HCT116 (cell line): ENCODE measurements at regions not wholly inside any gene's neighbourhood (a gene's known extent, or its start where the extent isn't known, plus 50 kb on each side); places are given as distances from the start of the nearest gene placed in this dataset.

Experiments used
- ATAC-seq: fragments of 200-7000 bp; cut with Tn5 transposase; 2 replicates; pipeline ENCODE4 v1.9.1; 2020; ENCODE audit warnings: mild to moderate bottlenecking, moderate library complexity
- BruUV-seq: library from RNA; stranded (reverse); fragments of 400-500 nt; replicated peaks from 2 replicates; lab custom pipeline; 2021; lab: Mats Ljungman, UMichigan
- CTCF ChIA-PET: fragments of 300-600 bp; sonication (Branson Sonifier 250); formaldehyde crosslinking; loops from one replicate; lab custom pipeline; 2021; ENCODE audit warnings: antibody characterized with exemption; lab: Charles Lee
- POLR2A ChIA-PET: fragments of 300-600, 350-600 bp; sonication (Branson Sonifier 250); formaldehyde crosslinking; loops from one replicate; lab custom pipeline; 2021; ENCODE audit warnings: antibody characterized with exemption; lab: Charles Lee
- RAD21 ChIA-PET, 2 experiments: fragments of 300-600 bp; sonication (Branson Sonifier 250); formaldehyde crosslinking; loops; one replicate each; lab custom pipeline; 2023; ENCODE audit warnings: low total read pairs in 2 of 2; ENCODE audit not compliant: uncharacterized antibody in 2 of 2, unreplicated experiment in 2 of 2, low non-redundant PET in 1 of 2; lab: Charles Lee
- DNase-seq: peaks from one replicate; pipeline ENCODE4 v3.0.0-alpha.2; 2010; ENCODE audit warnings: low read depth, low spot score
- H2AFZ ChIP-seq: fragments of 200-600 bp; shearing (Covaris generic), sonication (generic); 2 replicates; pipeline ENCODE4 v1.6.1; 2017; ENCODE audit warnings: low read depth, mixed run types, mixed read lengths, antibody characterized with exemption, low read length; ENCODE audit not compliant: poor library complexity, severe bottlenecking
- H3K27ac ChIP-seq: 2 replicates; pipeline ENCODE4 v1.5.1; 2012; ENCODE audit warnings: low read depth, low read length
- H3K27me3 ChIP-seq: fragments of 200-600 bp; sonication (generic); 2 replicates; pipeline ENCODE4 v1.6.1; 2016; ENCODE audit warnings: mixed run types, low read length, mixed read lengths; ENCODE audit not compliant: insufficient read depth
- H3K36me3 ChIP-seq, 2 experiments: fragments of 200-500 bp in 1 of 2; fragments of 200-600 bp in 1 of 2; sonication (Bioruptor generic) in 1 of 2; sonication (generic) in 1 of 2; 2 replicates each; pipeline versions ENCODE4 v1.5.1 to v1.6.1; 2014 to 2016; ENCODE audit warnings: low read length in 2 of 2, inconsistent platforms in 1 of 2, mixed read lengths in 1 of 2, mixed run types in 1 of 2; ENCODE audit not compliant: insufficient read depth in 2 of 2, control insufficient read depth in 1 of 2
- H3K4me1 ChIP-seq, 2 experiments: fragments of 200-600 bp in 1 of 2; sonication (generic) in 1 of 2; 2 replicates each; pipeline versions ENCODE4 v1.5.1 to v1.6.1; 2012 to 2017; ENCODE audit warnings: low read length in 2 of 2, inconsistent platforms in 1 of 2, mild to moderate bottlenecking in 1 of 2, mixed read lengths in 1 of 2, mixed run types in 1 of 2, moderate library complexity in 1 of 2; ENCODE audit not compliant: insufficient read depth in 2 of 2, control insufficient read depth in 1 of 2
- H3K4me2 ChIP-seq: fragments of 200-600 bp; sonication (generic); 2 replicates; pipeline ENCODE4 v1.6.1; 2017; ENCODE audit warnings: mixed run types, low read length, mixed read lengths
- H3K4me3 ChIP-seq, 2 experiments: fragments of 200-600 bp in 1 of 2; sonication (generic) in 1 of 2; replicated peaks in 1 of 2; 2 replicates each; pipeline ENCODE4 v1.5.1; 2011 to 2016; ENCODE audit warnings: low read length in 2 of 2, control low read depth in 1 of 2, low read depth in 1 of 2, mild to moderate bottlenecking in 1 of 2, mixed read lengths in 1 of 2, mixed run types in 1 of 2
- H3K79me2 ChIP-seq: fragments of 200-600 bp; sonication (generic); 2 replicates; pipeline ENCODE4 v1.6.1; 2017; ENCODE audit warnings: mild to moderate bottlenecking, mixed run types, low read length, moderate library complexity, mixed read lengths; ENCODE audit not compliant: insufficient read depth
- H3K9ac ChIP-seq: fragments of 200-600 bp; sonication (generic); 2 replicates; pipeline ENCODE4 v1.6.1; 2016; ENCODE audit warnings: low read length, mixed read lengths
- H3K9me2 ChIP-seq: fragments of 200-600 bp; sonication (generic), shearing (Covaris generic); 2 replicates; pipeline ENCODE4 v1.6.1; 2017; ENCODE audit warnings: mixed run types, mild to moderate bottlenecking, moderate library complexity; ENCODE audit not compliant: insufficient read depth
- H3K9me3 ChIP-seq, 2 experiments: fragments of 200-500 bp in 1 of 2; fragments of 200-600 bp in 1 of 2; sonication (Bioruptor generic) in 1 of 2; sonication (generic) in 1 of 2; 2 replicates each; pipeline ENCODE4 v1.6.1; 2014 to 2017; ENCODE audit warnings: low read length in 2 of 2, mixed read lengths in 2 of 2, inconsistent platforms in 1 of 2, low read depth in 1 of 2, mild to moderate bottlenecking in 1 of 2, mixed run types in 1 of 2, moderate library complexity in 1 of 2; ENCODE audit not compliant: control insufficient read depth in 1 of 2, insufficient read depth in 1 of 2
- H4K20me1 ChIP-seq: fragments of 200-600 bp; sonication (generic), shearing (Covaris generic); 2 replicates; pipeline ENCODE4 v1.6.1; 2017; ENCODE audit warnings: mixed run types, mild to moderate bottlenecking, moderate library complexity; ENCODE audit not compliant: insufficient read depth
- ATF3 ChIP-seq: IDR thresholded peaks from 2 replicates; pipeline ENCODE4 v1.6.1; 2012
- CBX3 ChIP-seq: IDR thresholded peaks from 2 replicates; pipeline ENCODE4 v1.6.1; 2012; ENCODE audit warnings: low read depth
- CEBPB ChIP-seq: IDR thresholded peaks from 2 replicates; pipeline ENCODE4 v1.6.1; 2012; ENCODE audit warnings: low read depth
- ELF1 ChIP-seq: IDR thresholded peaks from 2 replicates; pipeline ENCODE4 v1.6.1; 2012; ENCODE audit warnings: low read depth, borderline replicate concordance
- EZH2 ChIP-seq: fragments of 200-600 bp; sonication (generic); IDR thresholded peaks from 2 replicates; pipeline ENCODE4 v1.6.1; 2017; ENCODE audit warnings: antibody characterized with exemption, mixed run types
- FOSL1 ChIP-seq: IDR thresholded peaks from 2 replicates; pipeline ENCODE4 v1.6.1; 2012; ENCODE audit warnings: low read depth
- JUND ChIP-seq: IDR thresholded peaks from 2 replicates; pipeline ENCODE4 v1.6.1; 2012
- MAX ChIP-seq: IDR thresholded peaks from 2 replicates; pipeline ENCODE4 v1.6.1; 2012
- POLR2A ChIP-seq: IDR thresholded peaks from 2 replicates; pipeline ENCODE4 v1.7.0; 2011; ENCODE audit warnings: borderline replicate concordance; ENCODE audit not compliant: insufficient read depth, insufficient read length; ENCODE audit errors: extremely low read depth
- POLR2AphosphoS5 ChIP-seq: IDR thresholded peaks from 2 replicates; pipeline ENCODE4 v1.6.1; 2011; ENCODE audit warnings: mild to moderate bottlenecking, low read depth, low read length, moderate library complexity
- RAD21 ChIP-seq: IDR thresholded peaks from 2 replicates; pipeline ENCODE4 v1.6.1; 2012; ENCODE audit warnings: low read depth, mild to moderate bottlenecking
- SP1 ChIP-seq: IDR thresholded peaks from 2 replicates; pipeline ENCODE4 v1.6.1; 2012; ENCODE audit warnings: low read depth
- SRF ChIP-seq: IDR thresholded peaks from 2 replicates; pipeline ENCODE4 v1.6.1; 2012; ENCODE audit warnings: low read depth
- YY1 ChIP-seq: IDR thresholded peaks from 2 replicates; pipeline ENCODE4 v1.6.1; 2011; ENCODE audit warnings: low read length, low read depth, moderate library complexity, mild to moderate bottlenecking; ENCODE audit not compliant: insufficient replicate concordance; ENCODE audit errors: extremely low read depth
- ZBTB33 ChIP-seq: IDR thresholded peaks from 2 replicates; pipeline ENCODE4 v1.6.1; 2011; ENCODE audit warnings: mild to moderate bottlenecking, low read length, moderate library complexity; ENCODE audit not compliant: insufficient replicate concordance; ENCODE audit errors: extremely low read depth
- ZNF274 ChIP-seq: fragments of 200-500 bp; sonication (Bioruptor generic); IDR thresholded peaks from 2 replicates; pipeline ENCODE4 v1.6.1; 2014; ENCODE audit warnings: mild to moderate bottlenecking, low read depth, low read length, inconsistent platforms
- intact Hi-C: fragments of 100-400 bp; cut with micrococcal nuclease; formaldehyde crosslinking; loops from 2 replicates; pipeline ENCODE4 v1.10.0; 2022

- Histone ChIP-seq H3K9ac (no peak overlapping the region), H3K4me3 (no peak overlapping the region), H3K4me2 (no peak overlapping the region), H2AFZ (no peak overlapping the region), H3K27ac (no peak overlapping the region), H3K79me2 (no peaks in the 10 kb centered on the region), H3K9me3 (no peaks in the 10 kb centered on the region), H3K27me3 (no peaks in the 10 kb centered on the region), H3K9me2 (no peaks in the 10 kb centered on the region), H3K4me1 (no peaks in the 10 kb centered on the region), H4K20me1 (no peaks in the 10 kb centered on the region), H3K36me3 (no peaks in the 10 kb centered on the region)
- POLR2A ChIA-PET = no interaction called here
- RAD21 ChIA-PET = no interaction called here
- BruUV-seq = no TSS peak
- CTCF ChIA-PET = no interaction called here
- intact Hi-C loops = no loop called here
- ATAC-seq (no peak), DNase-seq (no peak)
- TF ChIP-seq POLR2AphosphoS5 (no peak), CEBPB (no peak), SRF (no peak), CBX3 (no peak), ELF1 (no peak), ZNF274 (no peak), POLR2A (no peak), EZH2 (no peak), MAX (no peak), ATF3 (no peak), SP1 (no peak), RAD21 (no peak), JUND (no peak), ZBTB33 (no peak), YY1 (no peak), FOSL1 (no peak)
Measured at GRCh38 chr3:59126446-59126845, 76.6 kb upstream of the CFAP20DC start.
